Sigmoid colon (tissue), 4 donors: ENCODE measurements at regions not wholly inside any gene's neighbourhood (a gene's known extent, or its start where the extent isn't known, plus 50 kb on each side); places are given as distances from the start of the nearest gene placed in this dataset.

ENCODE experiments used
- EP300 ChIP-seq, 4 donors: sonication (generic); formaldehyde crosslinking; IDR thresholded peaks; one replicate each; pipeline ENCODE4 v1.6.1; 2017; ENCODE audit warnings: antibody characterized with exemption in 4 of 4
- POLR2A ChIP-seq, 2 donors: fragments of 450-650 bp; IDR thresholded peaks; one replicate each; pipeline ENCODE4 v1.6.1; 2016; ENCODE audit warnings: antibody characterized with exemption in 2 of 2, mild to moderate bottlenecking in 2 of 2, moderate library complexity in 2 of 2
- POLR2AphosphoS5 ChIP-seq, 4 donors: sonication (generic); formaldehyde crosslinking; IDR thresholded peaks; one replicate each; pipeline ENCODE4 v1.6.1; 2017; ENCODE audit warnings: antibody characterized with exemption in 4 of 4
- TF ChIP-seq, protein P1 (sequence below), 4 experiments: fragments of 450-650 bp in 3 of 4; fragments of 200-600 bp in 1 of 4; IDR thresholded peaks; one replicate each; pipeline ENCODE4 v1.5.1; 2016 to 2019; ENCODE audit warnings: antibody characterized with exemption in 4 of 4, mild to moderate bottlenecking in 3 of 4, moderate library complexity in 2 of 4

DNA sequence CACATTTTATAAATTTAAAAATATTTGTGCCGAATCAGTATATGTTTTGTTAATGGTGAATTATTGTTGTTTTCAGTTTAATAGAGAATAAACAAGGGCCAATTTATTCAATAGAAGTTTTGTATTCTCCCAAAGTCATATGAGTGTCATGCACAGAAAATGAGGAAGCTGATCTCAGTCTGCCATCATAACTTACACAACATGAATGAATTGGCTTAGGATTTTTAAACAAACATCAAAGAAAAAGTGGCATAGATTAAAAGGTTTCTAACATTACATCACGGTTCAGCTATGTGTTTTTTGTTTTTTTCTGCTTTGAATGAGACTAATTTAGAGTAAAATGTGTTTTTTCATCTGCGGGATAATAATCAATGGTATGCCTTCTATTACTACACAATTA is 123.4 kb upstream of the CTNNA2 start:
- TF ChIP-seq, protein P1, sequence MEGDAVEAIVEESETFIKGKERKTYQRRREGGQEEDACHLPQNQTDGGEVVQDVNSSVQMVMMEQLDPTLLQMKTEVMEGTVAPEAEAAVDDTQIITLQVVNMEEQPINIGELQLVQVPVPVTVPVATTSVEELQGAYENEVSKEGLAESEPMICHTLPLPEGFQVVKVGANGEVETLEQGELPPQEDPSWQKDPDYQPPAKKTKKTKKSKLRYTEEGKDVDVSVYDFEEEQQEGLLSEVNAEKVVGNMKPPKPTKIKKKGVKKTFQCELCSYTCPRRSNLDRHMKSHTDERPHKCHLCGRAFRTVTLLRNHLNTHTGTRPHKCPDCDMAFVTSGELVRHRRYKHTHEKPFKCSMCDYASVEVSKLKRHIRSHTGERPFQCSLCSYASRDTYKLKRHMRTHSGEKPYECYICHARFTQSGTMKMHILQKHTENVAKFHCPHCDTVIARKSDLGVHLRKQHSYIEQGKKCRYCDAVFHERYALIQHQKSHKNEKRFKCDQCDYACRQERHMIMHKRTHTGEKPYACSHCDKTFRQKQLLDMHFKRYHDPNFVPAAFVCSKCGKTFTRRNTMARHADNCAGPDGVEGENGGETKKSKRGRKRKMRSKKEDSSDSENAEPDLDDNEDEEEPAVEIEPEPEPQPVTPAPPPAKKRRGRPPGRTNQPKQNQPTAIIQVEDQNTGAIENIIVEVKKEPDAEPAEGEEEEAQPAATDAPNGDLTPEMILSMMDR (IDR thresholded peaks at IDR 0.05): no peak
- TF ChIP-seq POLR2AphosphoS5 (IDR thresholded peaks at IDR 0.05): no peak
- TF ChIP-seq POLR2A (IDR thresholded peaks at IDR 0.05): no peak
- no peak for TF ChIP-seq EP300 (IDR thresholded peaks at IDR 0.05)
